CD4-positive, CD25-positive, alpha-beta regulatory T cell (primary cell): ENCODE measurements at regions not wholly inside any gene's neighbourhood (a gene's known extent, or its start where the extent isn't known, plus 50 kb on each side); places are given as distances from the start of the nearest gene placed in this dataset.

ENCODE experiments used
- ATAC-seq, 2 donors: fragments of 150-1000 bp; cut with Tn5 transposase; one replicate each; pipeline ENCODE4 v1.10.0; 2021; ENCODE audit warnings: low read depth in 2 of 2, moderate number of reproducible peaks in 2 of 2, moderate library complexity in 1 of 2
- DNase-seq, 3 donors: peaks; one replicate each; pipeline versions ENCODE4 v3.0.0 to v3.0.0-alpha.2; 2012 to 2022; ENCODE audit warnings: mixed read lengths in 1 of 3
- H3K27ac ChIP-seq: one replicate; pipeline ENCODE4 v1.7.0; 2013; ENCODE audit warnings: mild to moderate bottlenecking, low read length; ENCODE audit not compliant: insufficient read depth, poor library complexity, severe bottlenecking
- H3K27me3 ChIP-seq: one replicate; pipeline ENCODE4 v1.7.0; 2013; ENCODE audit warnings: low read length; ENCODE audit not compliant: control insufficient read depth, insufficient read depth
- H3K36me3 ChIP-seq: one replicate; pipeline ENCODE4 v1.7.0; 2013; ENCODE audit warnings: mild to moderate bottlenecking, low read length, moderate library complexity; ENCODE audit not compliant: control insufficient read depth, insufficient read depth
- H3K4me1 ChIP-seq: 2 replicates; pipeline ENCODE4 v1.7.0; 2013; ENCODE audit warnings: mild to moderate bottlenecking, low read length; ENCODE audit not compliant: insufficient read depth, control insufficient read depth, poor library complexity, severe bottlenecking
- H3K4me3 ChIP-seq: one replicate; pipeline ENCODE4 v1.7.0; 2013; ENCODE audit warnings: low read depth, mild to moderate bottlenecking, low read length, moderate library complexity
- H3K9me3 ChIP-seq, 2 experiments: 1 replicate in 1 of 2; 2 replicates in 1 of 2; pipeline ENCODE4 v1.7.0; 2013; ENCODE audit warnings: low read length in 2 of 2, mild to moderate bottlenecking in 1 of 2, moderate library complexity in 1 of 2; ENCODE audit not compliant: control insufficient read depth in 2 of 2
- H3K27ac Mint-ChIP-seq, 3 donors: one replicate each; pipeline ENCODE4 v1.8.0; 2020 to 2022; ENCODE audit warnings: mild to moderate bottlenecking in 3 of 3, mixed read lengths in 3 of 3, moderate library complexity in 2 of 3
- H3K27me3 Mint-ChIP-seq: one replicate; pipeline ENCODE4 v1.8.0; 2022; ENCODE audit warnings: mild to moderate bottlenecking, mixed read lengths
- H3K36me3 Mint-ChIP-seq: one replicate; pipeline ENCODE4 v1.8.0; 2020; ENCODE audit warnings: mixed read lengths
- H3K4me1 Mint-ChIP-seq, 4 donors: one replicate each; pipeline ENCODE4 v1.8.0; 2020 to 2022; ENCODE audit warnings: mixed read lengths in 4 of 4, mild to moderate bottlenecking in 1 of 4
- H3K4me3 Mint-ChIP-seq, 4 donors: one replicate each; pipeline ENCODE4 v1.8.0; 2020 to 2022; ENCODE audit warnings: mild to moderate bottlenecking in 4 of 4, mixed read lengths in 4 of 4, moderate library complexity in 3 of 4
- H3K9me3 Mint-ChIP-seq, 7 donors: one replicate each; pipeline ENCODE4 v1.8.0; 2020 to 2022; ENCODE audit warnings: mixed read lengths in 7 of 7, mild to moderate bottlenecking in 3 of 7, moderate library complexity in 2 of 7

DNA sequence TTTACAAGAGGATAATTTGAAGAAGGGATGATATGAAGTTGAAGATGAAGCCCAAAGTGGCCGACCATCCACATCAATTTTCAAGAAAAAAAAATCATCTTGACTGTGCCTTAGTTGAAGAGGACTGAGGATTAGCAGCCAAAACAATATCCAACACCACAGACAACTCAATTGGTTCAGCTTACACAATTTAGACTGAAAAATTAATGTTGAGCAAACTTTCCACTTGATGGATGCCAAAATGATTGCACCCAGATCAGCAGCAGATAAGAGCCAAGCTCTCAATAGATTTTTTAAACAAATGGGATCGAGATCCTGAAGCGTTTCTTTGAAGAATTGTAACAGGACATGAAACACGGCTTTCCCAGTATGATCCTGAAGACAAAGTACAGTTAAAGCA, 163.2 kb downstream of the GADD45G start:
- DNase-seq (no peak), ATAC-seq (no peak)
- Histone ChIP-seq H3K36me3 (no peaks in the 10 kb centered on the region), H3K27ac (no peak overlapping the region), H3K9me3 (no peaks in the 10 kb centered on the region), H3K4me3 (no peak overlapping the region), H3K4me1 (no peaks in the 10 kb centered on the region), H3K27me3 (no peaks in the 10 kb centered on the region)
- no peaks in the 10 kb centered on the region for H3K36me3 Mint-ChIP-seq
- H3K4me3 Mint-ChIP-seq: no peak overlapping the region
- H3K9me3 Mint-ChIP-seq: no peaks in the 10 kb centered on the region
- peaks cover 41% of the 10 kb centered on the region for H3K27me3 Mint-ChIP-seq
- H3K4me1 Mint-ChIP-seq: peaks cover 0 to 3% (median 1%) of the 10 kb centered on the region in 4 donors
- no peak overlapping the region for H3K27ac Mint-ChIP-seq

DNA sequence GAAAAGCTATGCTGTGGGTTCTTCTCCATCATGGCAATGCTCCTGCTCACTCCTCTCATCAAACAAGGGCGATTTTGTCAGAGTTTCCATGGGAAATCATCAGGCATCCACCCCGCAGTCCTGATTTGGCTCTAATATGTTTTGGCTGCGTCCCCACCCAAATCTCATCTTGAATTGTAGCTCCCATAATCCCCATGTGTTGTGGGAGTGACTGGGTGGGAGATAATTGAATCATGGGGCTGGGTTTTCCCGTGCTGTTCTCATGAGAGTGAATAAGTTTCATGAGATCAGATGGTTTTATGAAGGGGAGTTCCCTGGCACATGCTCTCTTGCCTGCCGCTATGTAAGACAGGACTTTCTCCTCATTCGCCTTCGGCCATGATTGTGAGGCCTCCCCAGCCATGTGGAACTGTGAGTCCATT, 163.8 kb downstream of the GADD45G start:
- Histone ChIP-seq H3K27me3 (no peaks in the 10 kb centered on the region), H3K4me3 (no peak overlapping the region), H3K9me3 (no peaks in the 10 kb centered on the region), H3K36me3 (no peaks in the 10 kb centered on the region), H3K4me1 (no peaks in the 10 kb centered on the region), H3K27ac (no peak overlapping the region)
- ATAC-seq: no peak
- Mint-ChIP-seq H3K27ac (no peak overlapping the region), H3K4me1 (peaks cover 0 to 3% (median 1%) of the 10 kb centered on the region in 4 donors), H3K4me3 (no peak overlapping the region), H3K27me3 (peaks cover 41% of the 10 kb centered on the region), H3K36me3 (no peaks in the 10 kb centered on the region), H3K9me3 (no peaks in the 10 kb centered on the region)
- DNase-seq: no peak

DNA sequence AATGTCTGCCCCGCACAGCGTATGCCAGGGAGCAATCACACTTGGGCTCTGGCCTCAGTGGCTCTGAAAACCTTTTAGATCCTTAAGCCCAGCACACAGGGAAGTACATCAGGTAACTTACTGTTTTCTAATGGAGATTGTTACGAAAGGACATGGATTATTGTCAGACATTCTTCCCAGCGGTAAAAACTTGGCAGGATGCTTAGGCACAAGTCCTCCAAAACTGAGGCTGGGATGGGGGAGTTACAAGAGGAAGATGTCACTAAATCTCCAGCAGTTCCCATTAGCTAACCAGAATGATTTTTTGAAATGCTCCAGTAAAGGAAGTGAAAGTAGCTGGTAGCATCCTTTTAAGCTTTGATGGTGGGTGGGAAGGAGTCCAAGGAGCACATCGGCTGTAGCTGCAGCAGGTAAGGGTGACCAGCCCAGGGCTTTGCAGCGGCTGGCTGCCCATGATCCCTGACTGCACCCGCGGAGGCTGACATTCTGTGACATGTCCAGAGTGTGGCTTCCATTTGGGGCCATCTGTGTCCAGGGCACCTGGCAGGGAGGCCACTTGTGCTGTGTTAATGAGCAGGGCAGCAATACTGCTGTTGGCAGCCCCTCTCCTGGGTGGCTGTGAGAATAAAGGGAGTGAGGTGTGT, 165.8 kb downstream of the GADD45G start:
- Histone ChIP-seq H3K9me3 (no peaks in the 10 kb centered on the region), H3K27ac (no peak overlapping the region), H3K27me3 (no peaks in the 10 kb centered on the region), H3K4me3 (no peak overlapping the region), H3K4me1 (no peaks in the 10 kb centered on the region), H3K36me3 (no peaks in the 10 kb centered on the region)
- Mint-ChIP-seq H3K27ac (no peak overlapping the region), H3K4me3 (no peak overlapping the region), H3K27me3 (peaks cover 29% of the 10 kb centered on the region), H3K9me3 (no peaks in the 10 kb centered on the region), H3K36me3 (no peaks in the 10 kb centered on the region), H3K4me1 (peaks cover 0 to 3% (median under 1%) of the 10 kb centered on the region in 4 donors)
- ATAC-seq (no peak), DNase-seq (no peak)

DNA sequence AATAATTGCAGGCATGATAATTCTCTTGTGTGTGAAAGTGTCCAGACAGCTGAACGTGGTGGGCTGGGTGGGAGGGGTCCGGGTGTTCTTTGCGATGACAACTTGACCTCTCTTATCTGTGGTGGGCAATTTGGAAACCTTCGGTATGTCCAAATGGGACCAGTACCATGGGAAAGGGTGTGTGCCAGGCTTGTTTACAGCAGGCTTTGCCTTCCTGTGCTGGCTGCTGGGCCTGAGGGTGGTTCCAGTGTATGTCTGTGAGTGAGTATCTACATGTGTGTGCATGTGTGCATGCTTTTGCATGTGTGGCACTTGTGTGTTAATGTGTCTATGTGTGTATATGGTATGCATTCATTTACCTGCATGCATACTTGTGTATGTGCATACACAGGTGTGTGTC, 166.4 kb downstream of the GADD45G start:
- no peak for ATAC-seq
- Histone ChIP-seq H3K27ac (no peak overlapping the region), H3K4me3 (no peak overlapping the region), H3K9me3 (no peaks in the 10 kb centered on the region), H3K36me3 (no peaks in the 10 kb centered on the region), H3K27me3 (no peaks in the 10 kb centered on the region), H3K4me1 (no peaks in the 10 kb centered on the region)
- DNase-seq: no peak
- Mint-ChIP-seq H3K9me3 (no peaks in the 10 kb centered on the region), H3K27me3 (peaks cover 29% of the 10 kb centered on the region), H3K4me1 (peaks cover 0 to 3% (median under 1%) of the 10 kb centered on the region in 4 donors), H3K27ac (no peak overlapping the region), H3K36me3 (no peaks in the 10 kb centered on the region), H3K4me3 (no peak overlapping the region)

DNA sequence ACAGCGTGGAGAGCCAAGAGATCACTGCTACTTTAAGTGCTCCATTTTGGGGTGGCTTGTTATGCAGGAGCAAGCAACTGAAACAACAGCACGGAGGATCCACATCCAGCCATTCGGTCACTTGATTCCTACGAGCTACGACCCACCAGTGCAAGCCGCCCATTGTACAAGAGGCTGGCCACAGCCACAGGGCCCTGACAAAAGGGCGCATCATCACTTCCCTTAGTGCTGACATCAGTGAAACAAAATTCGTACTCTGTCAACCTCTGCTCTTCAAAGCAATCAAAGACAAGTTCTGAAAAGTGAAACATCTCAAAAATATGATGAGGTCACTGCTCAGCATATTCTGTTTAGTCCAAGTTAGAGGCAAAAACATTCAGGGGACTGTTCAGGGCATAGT, 168.4 kb downstream of the GADD45G start:
- no peaks in the 10 kb centered on the region for H3K27me3 ChIP-seq
- no peak overlapping the region for H3K27ac ChIP-seq
- DNase-seq (no peak), ATAC-seq (no peak)
- no peaks in the 10 kb centered on the region for H3K36me3 ChIP-seq
- H3K4me1 ChIP-seq: no peaks in the 10 kb centered on the region
- Mint-ChIP-seq H3K4me1 (peaks cover 0 to 3% (median under 1%) of the 10 kb centered on the region in 4 donors), H3K9me3 (no peaks in the 10 kb centered on the region), H3K27ac (no peak overlapping the region), H3K36me3 (no peaks in the 10 kb centered on the region), H3K27me3 (peaks cover 30% of the 10 kb centered on the region), H3K4me3 (no peak overlapping the region)
- no peaks in the 10 kb centered on the region for H3K9me3 ChIP-seq
- H3K4me3 ChIP-seq: no peak overlapping the region

DNA sequence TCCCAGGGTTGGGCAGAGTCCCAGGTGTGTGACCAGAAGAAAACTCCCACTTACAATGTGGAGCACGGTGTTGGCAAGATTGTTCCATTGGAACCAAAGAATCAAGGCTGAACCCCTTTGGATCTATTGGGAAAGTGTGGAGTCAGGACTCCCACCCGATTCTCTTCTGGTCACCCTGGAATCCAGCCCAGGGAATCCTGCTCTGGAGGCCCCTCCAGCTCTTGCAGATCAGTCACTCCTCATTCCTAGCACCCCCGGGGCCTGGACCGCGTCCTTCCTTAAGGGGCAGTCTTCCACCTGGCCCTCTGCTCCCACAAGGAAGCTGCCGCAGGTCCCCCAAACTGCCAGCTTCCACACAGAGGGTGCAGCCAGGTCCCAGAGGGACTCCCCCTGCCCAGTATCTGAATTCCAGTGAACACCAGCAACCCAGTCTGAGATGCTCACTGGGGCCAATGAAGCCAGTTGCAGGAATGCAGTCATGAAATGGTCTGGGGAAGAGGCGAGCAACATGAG, 170.1 kb downstream of the GADD45G start:
- Histone ChIP-seq H3K27ac (no peak overlapping the region), H3K4me1 (no peaks in the 10 kb centered on the region), H3K27me3 (no peaks in the 10 kb centered on the region), H3K36me3 (no peaks in the 10 kb centered on the region), H3K4me3 (no peak overlapping the region), H3K9me3 (no peaks in the 10 kb centered on the region)
- DNase-seq (no peak), ATAC-seq (no peak)
- Mint-ChIP-seq H3K4me1 (peaks cover 0 to 3% (median under 1%) of the 10 kb centered on the region in 4 donors), H3K27ac (no peak overlapping the region), H3K9me3 (peaks cover 0 to 3% (median 0%) of the 10 kb centered on the region in 7 donors), H3K4me3 (no peak overlapping the region), H3K27me3 (peaks cover 29% of the 10 kb centered on the region), H3K36me3 (no peaks in the 10 kb centered on the region)

DNA sequence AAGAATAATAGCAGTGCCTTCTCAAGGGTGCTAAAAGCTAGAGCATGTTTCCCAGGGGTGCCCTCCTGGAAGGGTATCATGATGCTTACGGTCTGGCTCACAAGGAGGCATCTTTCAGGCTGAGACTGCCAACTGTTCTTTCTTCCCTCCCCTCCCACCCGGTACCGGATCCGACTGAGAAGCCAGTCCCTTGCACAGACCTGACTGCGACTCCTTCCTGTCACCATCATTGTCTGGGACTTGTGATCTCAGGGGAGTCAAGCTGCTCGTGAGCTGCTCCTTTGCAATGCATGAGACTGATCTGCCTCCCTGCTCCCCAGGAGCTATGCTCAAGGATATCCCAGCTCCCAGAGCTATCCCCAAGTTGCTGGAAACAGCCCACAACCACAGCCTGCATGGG, 170.8 kb downstream of the GADD45G start:
- H3K4me3 ChIP-seq: no peak overlapping the region
- H3K36me3 Mint-ChIP-seq: no peaks in the 10 kb centered on the region
- peaks cover 0 to 3% (median 0%) of the 10 kb centered on the region in 7 donors for H3K9me3 Mint-ChIP-seq
- H3K4me1 Mint-ChIP-seq: peaks cover 0 to 3% (median under 1%) of the 10 kb centered on the region in 4 donors
- H3K9me3 ChIP-seq: no peaks in the 10 kb centered on the region
- no peaks in the 10 kb centered on the region for H3K27me3 ChIP-seq
- no peaks in the 10 kb centered on the region for H3K4me1 ChIP-seq
- no peak overlapping the region for H3K27ac Mint-ChIP-seq
- no peak overlapping the region for H3K27ac ChIP-seq
- H3K36me3 ChIP-seq: no peaks in the 10 kb centered on the region
- DNase-seq (no peak), ATAC-seq (no peak)
- H3K4me3 Mint-ChIP-seq: no peak overlapping the region
- H3K27me3 Mint-ChIP-seq: peaks cover 21% of the 10 kb centered on the region
